ENCODE measurements at regions not wholly inside any gene's neighbourhood (a gene's known extent, or its start where the extent isn't known, plus 50 kb on each side); places are given as distances from the start of the nearest gene placed in this dataset.

- TF ChIP-seq CTCF (IDR thresholded peaks at IDR 0.05; ENCODE audit: low read length) (no peak), EZH2 (IDR thresholded peaks at IDR 0.05; ENCODE audit: borderline replicate concordance, low read length) (no peak)
Measured at GRCh38 chr1:80909172-80909784, 891.5 kb upstream of the ADGRL2 start.
